NCI-H2171 treated with DMSO at 0.1 percent for 48 hours (cell line): ENCODE measurements at regions not wholly inside any gene's neighbourhood (a gene's known extent, or its start where the extent isn't known, plus 50 kb on each side); places are given as distances from the start of the nearest gene placed in this dataset.
A peak's percentile ranks its signal among the peaks of the same experiment; 100 is the strongest.

Source experiments
- DNase-seq: peaks from one replicate; lab custom pipeline; 2025; lab: John Stamatoyannopoulos, UW

GRCh38 chr2:173468266-173468793 lies 113.7 kb downstream of the CDCA7 start:
- no peak for DNase-seq

- no peak for DNase-seq
Measured at GRCh38 chr2:173472112-173472511, 117.4 kb downstream of the CDCA7 start.

- no peak for DNase-seq
Measured at GRCh38 chr2:173483137-173483536, 128.5 kb downstream of the CDCA7 start.

GRCh38 chr2:173488861-173489260 lies 134.2 kb downstream of the CDCA7 start:
- no peak for DNase-seq

DNA sequence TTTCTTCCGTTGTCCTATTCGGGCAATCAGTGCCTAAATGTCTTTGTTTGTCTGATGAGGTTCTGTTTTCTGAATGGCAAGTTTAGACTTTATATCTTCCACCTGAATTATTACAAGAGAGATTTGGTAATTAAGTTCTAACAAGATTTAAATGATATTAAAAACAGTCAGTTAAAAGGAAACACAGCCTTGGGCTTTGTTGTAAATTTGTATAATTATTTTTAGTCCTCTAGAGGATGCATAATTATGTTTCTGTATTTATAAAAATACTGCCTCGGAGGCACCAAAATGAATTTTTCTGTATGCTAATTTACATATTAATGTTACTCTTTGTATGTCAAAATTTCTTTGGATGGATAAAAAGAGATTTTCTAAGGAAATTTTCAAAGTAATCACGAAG lies 136.7 kb downstream of the CDCA7 start:
- no peak for DNase-seq

- no peak for DNase-seq
Measured at GRCh38 chr2:173493874-173494273, 139.2 kb downstream of the CDCA7 start.

DNA sequence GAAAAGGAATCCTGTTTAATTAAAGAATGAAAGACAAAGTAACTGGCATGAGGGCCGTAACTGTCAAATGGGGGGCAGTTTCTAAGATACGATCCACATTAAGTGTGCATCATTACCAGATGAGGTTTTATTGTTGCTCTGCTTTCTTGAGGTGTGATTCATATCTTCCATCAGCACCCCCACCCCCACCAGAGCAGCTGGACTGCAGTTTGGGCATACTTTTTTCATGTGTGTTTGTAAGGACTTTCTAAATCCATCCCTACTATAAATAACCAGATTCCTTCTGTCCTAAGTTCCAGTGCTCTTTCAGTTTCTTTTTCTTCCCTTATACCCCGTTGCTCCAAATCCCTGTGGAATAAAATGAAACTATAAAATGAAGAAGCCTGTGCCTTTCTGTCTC lies 142.1 kb downstream of the CDCA7 start:
- DNase-seq, result no peak

- no peak for DNase-seq
Measured at GRCh38 chr2:173500953-173501352, 146.3 kb downstream of the CDCA7 start.

DNA sequence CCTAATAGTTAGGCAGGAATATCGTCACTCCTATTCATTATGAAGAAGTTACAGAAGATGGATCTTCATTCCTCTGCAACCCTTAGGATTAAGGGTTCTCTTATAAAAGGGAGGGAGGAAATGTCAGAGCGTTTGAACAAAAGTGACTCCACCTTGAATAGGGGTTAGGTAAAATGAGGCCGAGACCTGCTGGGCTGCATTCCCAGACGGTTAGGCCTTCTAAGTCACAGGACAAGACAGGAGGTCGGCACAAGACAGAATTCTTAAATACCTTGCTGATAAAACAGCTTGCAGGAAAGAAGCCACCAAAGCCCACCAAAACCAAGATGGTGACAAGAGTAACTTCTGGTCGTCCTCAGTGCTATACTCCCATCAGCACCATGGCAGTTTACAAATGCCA lies 147.6 kb downstream of the CDCA7 start:
- DNase-seq, result no peak

DNA sequence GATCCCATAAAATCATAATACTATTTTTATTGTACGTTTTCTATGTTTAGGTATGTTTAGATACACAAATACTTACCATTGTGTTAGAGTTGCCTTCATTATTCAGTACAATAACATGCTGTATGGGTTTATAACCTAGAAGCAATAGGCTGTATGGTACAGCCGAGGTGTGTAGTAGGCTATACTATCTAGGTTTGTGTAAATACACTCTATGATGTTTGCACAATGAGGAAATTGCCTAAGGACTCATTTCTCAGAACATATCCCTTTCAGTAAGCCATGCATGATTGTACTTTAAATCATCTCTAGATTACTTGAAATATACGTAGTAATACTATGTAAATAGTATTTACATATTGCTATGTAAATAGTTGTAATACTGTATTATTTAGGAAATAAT lies 156.7 kb downstream of the CDCA7 start:
- DNase-seq, result no peak

GRCh38 chr2:173511942-173512341 lies 157.3 kb downstream of the CDCA7 start:
- no peak for DNase-seq

GRCh38 chr2:173513107-173513727 lies 158.5 kb downstream of the CDCA7 start:
- DNase-seq, result no peak

DNA sequence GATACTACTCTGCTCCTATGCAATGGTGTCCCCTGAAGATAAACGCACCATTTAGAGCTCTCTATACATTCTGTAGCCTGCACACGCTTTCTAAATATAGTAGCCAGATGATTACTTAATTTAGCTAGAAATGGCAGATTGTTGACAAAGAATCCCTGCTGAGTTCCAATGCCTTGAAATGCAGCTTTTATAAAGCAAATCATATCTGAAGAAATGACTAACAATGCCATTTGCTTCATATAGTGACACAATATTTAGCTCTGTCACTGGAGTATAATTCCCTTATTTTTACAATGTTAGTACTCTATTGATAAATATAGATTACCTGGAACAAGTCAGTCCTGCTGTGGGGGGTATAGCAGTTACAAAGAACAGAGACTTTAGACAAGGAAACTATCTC lies 166.2 kb downstream of the CDCA7 start:
- DNase-seq, result no peak

- DNase-seq, result no peak
Measured at GRCh38 chr2:173521450-173522192, 166.9 kb downstream of the CDCA7 start.

GRCh38 chr2:173523497-173523896 lies 168.8 kb downstream of the CDCA7 start:
- no peak for DNase-seq

- DNase-seq, result no peak
Measured at GRCh38 chr2:173524256-173524955, 169.7 kb downstream of the CDCA7 start.

- DNase-seq, result peak; percentile 80
Measured at GRCh38 chr2:173532732-173533531, 178.3 kb downstream of the CDCA7 start.

DNA sequence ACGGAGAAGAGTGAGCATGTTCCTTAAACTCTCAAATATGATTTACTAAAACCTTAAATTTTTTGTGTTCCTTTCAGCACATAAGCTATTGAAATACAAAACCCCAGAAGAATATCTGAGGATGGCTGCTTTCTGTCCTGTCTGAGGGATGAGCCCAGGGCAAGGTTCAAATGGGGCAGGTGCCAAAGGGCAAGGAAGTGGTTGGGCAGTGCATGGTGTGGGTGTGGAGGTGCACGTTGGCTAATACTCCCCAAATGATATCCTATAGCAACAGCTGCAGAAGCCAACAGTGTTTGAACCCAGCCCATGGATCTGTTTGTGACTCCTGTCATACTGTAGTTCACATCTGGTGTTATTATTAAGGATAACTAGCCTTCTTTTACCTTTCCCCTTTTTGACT lies 183.0 kb downstream of the CDCA7 start:
- DNase-seq, result no peak

GRCh38 chr2:173539615-173540014 lies 184.9 kb downstream of the CDCA7 start:
- no peak for DNase-seq

DNA sequence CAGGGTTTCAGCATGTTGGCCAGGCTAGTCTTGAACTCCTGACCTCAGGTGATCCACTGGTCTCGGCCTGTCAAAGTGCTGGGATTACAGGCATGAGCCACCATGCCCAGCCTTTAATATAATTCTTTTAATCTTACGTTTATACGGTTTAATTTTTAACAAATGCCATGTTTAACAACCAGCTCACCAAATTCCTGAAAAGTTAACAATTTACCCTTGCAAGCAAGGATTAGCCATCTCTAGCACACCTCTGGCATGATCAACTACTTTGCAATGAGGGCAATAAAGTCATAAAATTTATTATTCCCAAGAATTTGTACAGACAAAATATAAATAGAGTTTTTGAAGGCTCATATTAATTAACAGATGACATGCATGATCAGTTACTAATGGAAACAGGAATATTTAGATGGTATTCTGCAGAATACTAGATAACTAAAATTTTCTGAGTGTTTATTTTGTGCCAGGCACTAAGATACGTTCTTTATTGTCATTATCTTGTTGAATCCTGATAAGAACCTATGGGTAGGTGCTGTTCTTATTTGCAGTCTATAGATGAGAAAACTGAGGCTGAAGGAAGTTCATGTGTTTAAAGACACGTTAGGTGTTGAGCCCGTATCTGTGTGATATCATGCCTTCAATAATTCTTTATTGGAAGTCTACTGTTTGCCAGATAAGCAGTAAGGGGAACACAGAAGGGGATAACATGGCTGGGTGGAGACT lies 190.1 kb downstream of the CDCA7 start:
- no peak for DNase-seq

GRCh38 chr2:173545364-173545763 lies 190.7 kb downstream of the CDCA7 start:
- no peak for DNase-seq

GRCh38 chr2:173547499-173547898 lies 192.8 kb downstream of the CDCA7 start:
- no peak for DNase-seq
